ENCODE measurements at regions not wholly inside any gene's neighbourhood (a gene's known extent, or its start where the extent isn't known, plus 50 kb on each side); places are given as distances from the start of the nearest gene placed in this dataset.
"Not testable (repeated sequence)": the region's sequence is repeated elsewhere in the genome, so short reads cannot be mapped to it uniquely, and the experiment has no call there.

GRCh38 chr13:76330761-76331160 is 555.4 kb downstream of the KCTD12 start:
- DNase-seq, result no peak

- no peak for DNase-seq
Observed at GRCh38 chr13:76329866-76330580, 556.2 kb downstream of the KCTD12 start.

- DNase-seq, result no peak
Observed at GRCh38 chr13:76329004-76329403, 557.2 kb downstream of the KCTD12 start.

- no peak for DNase-seq
Observed at GRCh38 chr13:76326343-76326742, 559.9 kb downstream of the KCTD12 start.

GRCh38 chr13:76319921-76320320 is 566.3 kb downstream of the KCTD12 start:
- no peak for DNase-seq

- DNase-seq, result no peak
Observed at GRCh38 chr13:76316998-76317527, 569.1 kb downstream of the KCTD12 start.

GRCh38 chr13:76314495-76314894 is 571.7 kb downstream of the KCTD12 start:
- no peak for DNase-seq

GRCh38 chr13:76307142-76307541 is 579.1 kb downstream of the KCTD12 start:
- no peak for DNase-seq

GRCh38 chr13:76300688-76301087 is 585.5 kb downstream of the KCTD12 start:
- DNase-seq, result no peak

GRCh38 chr13:76297331-76297730 is 588.9 kb downstream of the KCTD12 start:
- no peak for DNase-seq

GRCh38 chr13:76296751-76297150 is 589.5 kb downstream of the KCTD12 start:
- no peak for DNase-seq

GRCh38 chr13:76295020-76295419 is 591.2 kb downstream of the KCTD12 start:
- not testable (repeated sequence) for DNase-seq

GRCh38 chr13:76293751-76294150 is 592.5 kb downstream of the KCTD12 start:
- peak; percentile 17 for DNase-seq

GRCh38 chr13:76293346-76293745 is 592.9 kb downstream of the KCTD12 start:
- peak; percentile 65 for DNase-seq

GRCh38 chr13:76292726-76293125 is 593.5 kb downstream of the KCTD12 start:
- DNase-seq, result no peak

GRCh38 chr13:76292031-76292430 is 594.2 kb downstream of the KCTD12 start:
- no peak for DNase-seq

GRCh38 chr13:76289558-76289957 is 596.6 kb downstream of the KCTD12 start:
- no peak for DNase-seq

- DNase-seq, result no peak
Observed at GRCh38 chr13:76286178-76286577, 600.0 kb downstream of the KCTD12 start.

- no peak for DNase-seq
Observed at GRCh38 chr13:76285463-76285862, 600.7 kb downstream of the KCTD12 start.

GRCh38 chr13:76279766-76280165 is 606.4 kb downstream of the KCTD12 start:
- not testable (repeated sequence) for DNase-seq

GRCh38 chr13:76271728-76272232 is 614.4 kb downstream of the KCTD12 start:
- DNase-seq, result no peak

GRCh38 chr13:76268307-76268706 is 617.9 kb downstream of the KCTD12 start:
- DNase-seq, result not testable (repeated sequence)

GRCh38 chr13:76267216-76267615 is 619.0 kb downstream of the KCTD12 start:
- DNase-seq, result no peak

GRCh38 chr13:76266561-76266960 is 619.6 kb downstream of the KCTD12 start:
- peak; percentile 11 for DNase-seq

- DNase-seq, result no peak
Observed at GRCh38 chr13:76250211-76250610, 614.1 kb downstream of the LMO7 start.
